ENCODE measurements at regions not wholly inside any gene's neighbourhood (a gene's known extent, or its start where the extent isn't known, plus 50 kb on each side); places are given as distances from the start of the nearest gene placed in this dataset.
"Not testable (repeated sequence)": the region's sequence is repeated elsewhere in the genome, so short reads cannot be mapped to it uniquely, and the experiment has no call there.

- DNase-seq (ENCODE audit: low spot score); in situ Hi-C loops (cut with HindIII; ENCODE audit: low sequenced_read_pairs): not testable (repeated sequence)
Observed at GRCh38 chr17:20873173-20873572, 169.6 kb downstream of the USP22 start.

- DNase-seq (ENCODE audit: low spot score); in situ Hi-C loops (cut with HindIII; ENCODE audit: low sequenced_read_pairs): not testable (repeated sequence)
Observed at GRCh38 chr17:20873688-20874328, 169.0 kb downstream of the USP22 start.

GRCh38 chr17:20877384-20877783 lies 165.4 kb downstream of the USP22 start:
- DNase-seq (ENCODE audit: low spot score); in situ Hi-C loops (cut with HindIII; ENCODE audit: low sequenced_read_pairs): not testable (repeated sequence)

- in situ Hi-C loops (cut with HindIII; ENCODE audit: low sequenced_read_pairs), result no loop called here
- no peak for DNase-seq (ENCODE audit: low spot score)
Observed at GRCh38 chr17:20890338-20890737, 152.5 kb downstream of the USP22 start.

GRCh38 chr17:20895426-20895825 lies 147.4 kb downstream of the USP22 start:
- DNase-seq (ENCODE audit: low spot score); in situ Hi-C loops (cut with HindIII; ENCODE audit: low sequenced_read_pairs): not testable (repeated sequence)

- in situ Hi-C loops (cut with HindIII; ENCODE audit: low sequenced_read_pairs), result no loop called here
- DNase-seq (ENCODE audit: low spot score), result peak; percentile 47
Observed at GRCh38 chr17:20896153-20896649, 146.6 kb downstream of the USP22 start.

- in situ Hi-C loops (cut with HindIII; ENCODE audit: low sequenced_read_pairs); DNase-seq (ENCODE audit: low spot score): not testable (repeated sequence)
Observed at GRCh38 chr17:20898726-20899125, 144.1 kb downstream of the USP22 start.

- in situ Hi-C loops (cut with HindIII; ENCODE audit: low sequenced_read_pairs); DNase-seq (ENCODE audit: low spot score): not testable (repeated sequence)
Observed at GRCh38 chr17:20902496-20902895, 140.3 kb downstream of the USP22 start.

- DNase-seq (ENCODE audit: low spot score); in situ Hi-C loops (cut with HindIII; ENCODE audit: low sequenced_read_pairs): not testable (repeated sequence)
Observed at GRCh38 chr17:20903549-20903948, 139.3 kb downstream of the USP22 start.

GRCh38 chr17:20908313-20909267 lies 134.2 kb downstream of the USP22 start:
- DNase-seq (ENCODE audit: low spot score), result peak; percentile 91
- in situ Hi-C loops (cut with HindIII; ENCODE audit: low sequenced_read_pairs), result no loop called here

- in situ Hi-C loops (cut with HindIII; ENCODE audit: low sequenced_read_pairs), result no loop called here
- DNase-seq (ENCODE audit: low spot score), result no peak
Observed at GRCh38 chr17:20914658-20915057, 128.2 kb downstream of the USP22 start.

GRCh38 chr17:20916383-20916782 lies 126.4 kb downstream of the USP22 start:
- no peak for DNase-seq (ENCODE audit: low spot score)
- in situ Hi-C loops (cut with HindIII; ENCODE audit: low sequenced_read_pairs), result no loop called here

GRCh38 chr17:20917610-20918306 lies 125.1 kb downstream of the USP22 start:
- in situ Hi-C loops (cut with HindIII; ENCODE audit: low sequenced_read_pairs); DNase-seq (ENCODE audit: low spot score): not testable (repeated sequence)

- in situ Hi-C loops (cut with HindIII; ENCODE audit: low sequenced_read_pairs), result no loop called here
- DNase-seq (ENCODE audit: low spot score), result no peak
Observed at GRCh38 chr17:20920095-20920814, 122.6 kb downstream of the USP22 start.

GRCh38 chr17:20920815-20921199 lies 122.0 kb downstream of the USP22 start:
- in situ Hi-C loops (cut with HindIII; ENCODE audit: low sequenced_read_pairs), result no loop called here
- no peak for DNase-seq (ENCODE audit: low spot score)

GRCh38 chr17:20922128-20922670 lies 120.6 kb downstream of the USP22 start:
- no peak for DNase-seq (ENCODE audit: low spot score)
- in situ Hi-C loops (cut with HindIII; ENCODE audit: low sequenced_read_pairs), result no loop called here

- no peak for DNase-seq (ENCODE audit: low spot score)
- in situ Hi-C loops (cut with HindIII; ENCODE audit: low sequenced_read_pairs), result no loop called here
Observed at GRCh38 chr17:20924306-20924705, 118.5 kb downstream of the USP22 start.

GRCh38 chr17:20925091-20925490 lies 117.7 kb downstream of the USP22 start:
- in situ Hi-C loops (cut with HindIII; ENCODE audit: low sequenced_read_pairs), result no loop called here
- no peak for DNase-seq (ENCODE audit: low spot score)

- no peak for DNase-seq (ENCODE audit: low spot score)
- in situ Hi-C loops (cut with HindIII; ENCODE audit: low sequenced_read_pairs), result no loop called here
Observed at GRCh38 chr17:20925954-20926353, 116.9 kb downstream of the USP22 start.

All from G401 (cell line).